SK-N-SH (cell line): ENCODE measurements at regions not wholly inside any gene's neighbourhood (a gene's known extent, or its start where the extent isn't known, plus 50 kb on each side); places are given as distances from the start of the nearest gene placed in this dataset.

Experiments used
- CTCF ChIA-PET: fragments of 300-600, 350-600 bp; formaldehyde crosslinking; extraction: SDS; loops from one replicate; lab custom pipeline; 2021; lab: Yijun Ruan, JAX
- POLR2A ChIA-PET: fragments of 350-600 bp; sonication (Branson Sonifier 250); formaldehyde crosslinking; extraction: SDS; loops from one replicate; lab custom pipeline; 2020; ENCODE audit warnings: antibody characterized with exemption, inconsistent platforms; lab: Yijun Ruan, JAX
- DNase-seq: peaks from one replicate; pipeline ENCODE4 v3.0.0; 2012
- H2AFZ ChIP-seq: fragments of 200-600 bp; sonication (generic); 2 replicates; pipeline ENCODE4 v1.8.1; 2016; ENCODE audit warnings: antibody characterized with exemption, mild to moderate bottlenecking, low read depth
- H3F3A ChIP-seq: fragments of 200-600 bp; sonication (generic); replicated peaks from 2 replicates; pipeline ENCODE3; 2016; ENCODE audit warnings: antibody characterized with exemption, mild to moderate bottlenecking; ENCODE audit not compliant: insufficient read depth
- H3K27ac ChIP-seq, 2 experiments: fragments of 200-500 bp in 1 of 2; fragments of 200-600 bp in 1 of 2; sonication (Bioruptor generic) in 1 of 2; sonication (generic), shearing (Covaris generic) in 1 of 2; 2 replicates each; pipeline versions ENCODE4 v1.5.1 to v1.6.1; 2014 to 2016; ENCODE audit warnings: low read depth in 2 of 2, inconsistent platforms in 1 of 2, low read length in 1 of 2, mild to moderate bottlenecking in 1 of 2, mixed read lengths in 1 of 2
- H3K27me3 ChIP-seq: fragments of 200-600 bp; sonication (generic), shearing (Covaris generic); 2 replicates; pipeline ENCODE4 v1.6.1; 2016; ENCODE audit warnings: mixed run types; ENCODE audit not compliant: insufficient read depth
- H3K36me3 ChIP-seq, 2 experiments: fragments of 200-500 bp in 1 of 2; fragments of 200-600 bp in 1 of 2; sonication (Bioruptor generic) in 1 of 2; sonication (generic) in 1 of 2; replicated peaks in 1 of 2; 2 replicates each; pipeline versions ENCODE3 to v1.5.1; 2014 to 2016; ENCODE audit warnings: low read length in 1 of 2, mild to moderate bottlenecking in 1 of 2; ENCODE audit not compliant: insufficient read depth in 2 of 2, control insufficient read depth in 1 of 2
- H3K4me1 ChIP-seq, 2 experiments: fragments of 200-500 bp in 1 of 2; fragments of 200-600 bp in 1 of 2; sonication (Bioruptor generic) in 1 of 2; sonication (generic), shearing (Covaris generic) in 1 of 2; 2 replicates each; pipeline versions ENCODE4 v1.5.1 to v1.6.1; 2014 to 2016; ENCODE audit warnings: low read depth in 1 of 2, low read length in 1 of 2, mixed run types in 1 of 2; ENCODE audit not compliant: insufficient read depth in 2 of 2, control insufficient read depth in 1 of 2
- H3K4me2 ChIP-seq: fragments of 200-600 bp; sonication (generic), shearing (Covaris generic); 2 replicates; pipeline ENCODE4 v1.6.1; 2017; ENCODE audit warnings: mixed run types
- H3K4me3 ChIP-seq, 2 experiments: fragments of 200-500 bp in 1 of 2; fragments of 200-600 bp in 1 of 2; sonication (Bioruptor generic) in 1 of 2; sonication (generic), shearing (Covaris generic) in 1 of 2; 2 replicates each; pipeline versions ENCODE4 v1.5.1 to v1.8.1; 2014 to 2016; ENCODE audit warnings: low read depth in 2 of 2, inconsistent platforms in 1 of 2, low read length in 1 of 2, mild to moderate bottlenecking in 1 of 2, mixed read lengths in 1 of 2, moderate library complexity in 1 of 2
- H3K79me2 ChIP-seq: fragments of 200-600 bp; sonication (generic); 2 replicates; pipeline ENCODE4 v1.8.1; 2017; ENCODE audit warnings: mild to moderate bottlenecking; ENCODE audit not compliant: insufficient read depth
- H3K9ac ChIP-seq: fragments of 200-600 bp; sonication (generic); 2 replicates; pipeline ENCODE4 v1.6.1; 2017; ENCODE audit warnings: mixed run types
- H3K9me2 ChIP-seq: fragments of 200-600 bp; sonication (generic); 2 replicates; pipeline ENCODE4 v1.6.1; 2017; ENCODE audit warnings: mixed run types
- H3K9me3 ChIP-seq: fragments of 200-600 bp; sonication (generic); 2 replicates; pipeline ENCODE4 v1.6.1; 2017; ENCODE audit warnings: mixed run types, mild to moderate bottlenecking, moderate library complexity
- H4K20me1 ChIP-seq: fragments of 200-600 bp; sonication (generic); 2 replicates; pipeline ENCODE4 v1.6.1; 2017; ENCODE audit warnings: mild to moderate bottlenecking, mixed run types; ENCODE audit not compliant: insufficient read depth
- ELF1 ChIP-seq: IDR thresholded peaks from 2 replicates; pipeline ENCODE4 v1.4.0; 2012
- EP300 ChIP-seq, 2 experiments: IDR thresholded peaks; 2 replicates each; pipeline versions ENCODE4 v1.4.0 to v1.6.1; 2012; ENCODE audit warnings: borderline replicate concordance in 1 of 2, low read depth in 1 of 2, low read length in 1 of 2
- GABPA ChIP-seq: IDR thresholded peaks from 2 replicates; pipeline ENCODE4 v1.4.0; 2012; ENCODE audit warnings: low read depth, mild to moderate bottlenecking
- MEF2A ChIP-seq: IDR thresholded peaks from 2 replicates; pipeline ENCODE4 v1.4.0; 2012; ENCODE audit warnings: low read depth, borderline replicate concordance
- NFIC ChIP-seq: IDR thresholded peaks from 2 replicates; pipeline ENCODE4 v1.4.0; 2012; ENCODE audit warnings: borderline replicate concordance
- POLR2AphosphoS5 ChIP-seq: IDR thresholded peaks from 2 replicates; pipeline ENCODE4 v1.6.1; 2012; ENCODE audit warnings: low read depth, low read length
- RCOR1 ChIP-seq: fragments of 150-350 bp; IDR thresholded peaks from 2 replicates; pipeline ENCODE4 v1.6.1; 2017; ENCODE audit warnings: antibody characterized with exemption, low read length
- RFX5 ChIP-seq: IDR thresholded peaks from 2 replicates; pipeline ENCODE4 v1.6.1; 2012; ENCODE audit warnings: mild to moderate bottlenecking, improper control_type of control experiment, low read length
- SIN3A ChIP-seq: IDR thresholded peaks from 2 replicates; pipeline ENCODE4 v1.6.1; 2012; ENCODE audit warnings: low read depth, mild to moderate bottlenecking, low read length, moderate library complexity, borderline replicate concordance
- TAF1 ChIP-seq: IDR thresholded peaks from 2 replicates; pipeline ENCODE4 v1.6.1; 2012; ENCODE audit warnings: low read depth, mild to moderate bottlenecking, low read length, moderate library complexity, borderline replicate concordance
- TCF12 ChIP-seq: IDR thresholded peaks from 2 replicates; pipeline ENCODE4 v1.4.0; 2012
- TEAD4 ChIP-seq: IDR thresholded peaks from 2 replicates; pipeline ENCODE4 v1.4.0; 2012; ENCODE audit warnings: mild to moderate bottlenecking, borderline replicate concordance; ENCODE audit not compliant: insufficient read depth
- USF1 ChIP-seq: IDR thresholded peaks from 2 replicates; pipeline ENCODE4 v1.4.0; 2012; ENCODE audit warnings: low read depth, borderline replicate concordance
- USF2 ChIP-seq: fragments of 150-350 bp; IDR thresholded peaks from 2 replicates; pipeline ENCODE4 v1.6.1; 2017; ENCODE audit warnings: antibody characterized with exemption, low read length, low read depth, borderline replicate concordance
- ZBTB33 ChIP-seq: IDR thresholded peaks from 2 replicates; pipeline ENCODE4 v1.4.0; 2012; ENCODE audit warnings: low read depth, borderline replicate concordance
- WGBS: methylation state at CpG from one replicate; pipeline ENCODE4 v1.1.6; 2017; ENCODE audit warnings: low lambda C conversion rate; 5-methylcytosine and 5-hydroxymethylcytosine counted together
- TF ChIP-seq, protein P1 (sequence below): IDR thresholded peaks from 2 replicates; pipeline ENCODE4 v1.6.1; 2012; ENCODE audit warnings: mild to moderate bottlenecking, low read depth, low read length, moderate library complexity
- TF ChIP-seq, protein P2 (sequence below): fragments of 150-350 bp; IDR thresholded peaks from 2 replicates; pipeline ENCODE4 v1.6.1; 2016; ENCODE audit warnings: mild to moderate bottlenecking, low read depth, low read length

- TF ChIP-seq, protein P1, sequence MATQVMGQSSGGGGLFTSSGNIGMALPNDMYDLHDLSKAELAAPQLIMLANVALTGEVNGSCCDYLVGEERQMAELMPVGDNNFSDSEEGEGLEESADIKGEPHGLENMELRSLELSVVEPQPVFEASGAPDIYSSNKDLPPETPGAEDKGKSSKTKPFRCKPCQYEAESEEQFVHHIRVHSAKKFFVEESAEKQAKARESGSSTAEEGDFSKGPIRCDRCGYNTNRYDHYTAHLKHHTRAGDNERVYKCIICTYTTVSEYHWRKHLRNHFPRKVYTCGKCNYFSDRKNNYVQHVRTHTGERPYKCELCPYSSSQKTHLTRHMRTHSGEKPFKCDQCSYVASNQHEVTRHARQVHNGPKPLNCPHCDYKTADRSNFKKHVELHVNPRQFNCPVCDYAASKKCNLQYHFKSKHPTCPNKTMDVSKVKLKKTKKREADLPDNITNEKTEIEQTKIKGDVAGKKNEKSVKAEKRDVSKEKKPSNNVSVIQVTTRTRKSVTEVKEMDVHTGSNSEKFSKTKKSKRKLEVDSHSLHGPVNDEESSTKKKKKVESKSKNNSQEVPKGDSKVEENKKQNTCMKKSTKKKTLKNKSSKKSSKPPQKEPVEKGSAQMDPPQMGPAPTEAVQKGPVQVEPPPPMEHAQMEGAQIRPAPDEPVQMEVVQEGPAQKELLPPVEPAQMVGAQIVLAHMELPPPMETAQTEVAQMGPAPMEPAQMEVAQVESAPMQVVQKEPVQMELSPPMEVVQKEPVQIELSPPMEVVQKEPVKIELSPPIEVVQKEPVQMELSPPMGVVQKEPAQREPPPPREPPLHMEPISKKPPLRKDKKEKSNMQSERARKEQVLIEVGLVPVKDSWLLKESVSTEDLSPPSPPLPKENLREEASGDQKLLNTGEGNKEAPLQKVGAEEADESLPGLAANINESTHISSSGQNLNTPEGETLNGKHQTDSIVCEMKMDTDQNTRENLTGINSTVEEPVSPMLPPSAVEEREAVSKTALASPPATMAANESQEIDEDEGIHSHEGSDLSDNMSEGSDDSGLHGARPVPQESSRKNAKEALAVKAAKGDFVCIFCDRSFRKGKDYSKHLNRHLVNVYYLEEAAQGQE: no peak
- TF ChIP-seq NFIC: no peak
- TF ChIP-seq TEAD4: no peak
Observed at GRCh38 chr4:189177130-189177529, 763.5 kb upstream of the FRG1 start (continued).

- Histone ChIP-seq H2AFZ (no peak overlapping the region), H3K9me2 (no peaks in the 10 kb centered on the region), H3K36me3 (no peaks in the 10 kb centered on the region), H3K9me3 (no peaks in the 10 kb centered on the region), H3F3A (no peaks in the 10 kb centered on the region), H3K27me3 (no peaks in the 10 kb centered on the region), H3K27ac (no peak overlapping the region), H3K4me1 (no peaks in the 10 kb centered on the region), H3K79me2 (no peaks in the 10 kb centered on the region), H3K4me2 (no peak overlapping the region), H4K20me1 (no peaks in the 10 kb centered on the region), H3K9ac (no peak overlapping the region), H3K4me3 (no peak overlapping the region)
- no peak for DNase-seq
- CTCF ChIA-PET: no interaction called here
- TF ChIP-seq USF1: no peak
- no peak for TF ChIP-seq EP300 (IDR thresholded peaks at IDR 0.05; ENCODE audit: borderline replicate concordance in 1 of 2, low read depth in 1 of 2, low read length in 1 of 2)
- TF ChIP-seq, protein P2, sequence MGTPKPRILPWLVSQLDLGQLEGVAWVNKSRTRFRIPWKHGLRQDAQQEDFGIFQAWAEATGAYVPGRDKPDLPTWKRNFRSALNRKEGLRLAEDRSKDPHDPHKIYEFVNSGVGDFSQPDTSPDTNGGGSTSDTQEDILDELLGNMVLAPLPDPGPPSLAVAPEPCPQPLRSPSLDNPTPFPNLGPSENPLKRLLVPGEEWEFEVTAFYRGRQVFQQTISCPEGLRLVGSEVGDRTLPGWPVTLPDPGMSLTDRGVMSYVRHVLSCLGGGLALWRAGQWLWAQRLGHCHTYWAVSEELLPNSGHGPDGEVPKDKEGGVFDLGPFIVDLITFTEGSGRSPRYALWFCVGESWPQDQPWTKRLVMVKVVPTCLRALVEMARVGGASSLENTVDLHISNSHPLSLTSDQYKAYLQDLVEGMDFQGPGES: no peak
- TF ChIP-seq SIN3A: no peak
- TF ChIP-seq TAF1: no peak
- no peak for TF ChIP-seq RCOR1
- TF ChIP-seq TCF12: no peak
- no peak for TF ChIP-seq MEF2A
- no peak for TF ChIP-seq POLR2AphosphoS5
- TF ChIP-seq GABPA: no peak
- no peak for TF ChIP-seq ZBTB33
- TF ChIP-seq USF2: no peak
- TF ChIP-seq RFX5: no peak
- TF ChIP-seq ELF1: no peak
- POLR2A ChIA-PET: no interaction called here
- 15% methylated on average over 3 of the region's 3 CpGs for WGBS
Observed at GRCh38 chr4:189178125-189178746, 762.4 kb upstream of the FRG1 start.
